ENCODE measurements at regions not wholly inside any gene's neighbourhood (a gene's known extent, or its start where the extent isn't known, plus 50 kb on each side); places are given as distances from the start of the nearest gene placed in this dataset.

DNA sequence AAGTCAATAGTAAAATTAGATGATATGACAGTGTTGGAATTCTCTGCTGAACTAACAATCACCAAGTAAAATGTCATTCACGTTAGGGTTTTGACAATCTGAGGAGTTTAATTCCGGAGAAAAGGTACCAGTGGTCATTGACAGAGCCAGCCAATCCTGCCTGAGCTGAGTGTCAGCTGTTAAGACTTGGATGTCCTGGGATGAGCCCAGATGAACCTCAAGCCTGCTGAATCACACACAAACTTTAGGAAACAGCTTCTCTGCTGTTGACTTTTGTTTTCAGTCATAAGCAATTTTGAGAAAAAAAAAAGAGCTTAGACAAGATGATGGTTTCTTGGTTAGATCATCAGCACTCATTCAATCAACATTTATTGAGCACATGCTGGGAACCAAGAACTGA is 600.0 kb upstream of the SLC39A10 start:
- TF ChIP-seq, protein P1, sequence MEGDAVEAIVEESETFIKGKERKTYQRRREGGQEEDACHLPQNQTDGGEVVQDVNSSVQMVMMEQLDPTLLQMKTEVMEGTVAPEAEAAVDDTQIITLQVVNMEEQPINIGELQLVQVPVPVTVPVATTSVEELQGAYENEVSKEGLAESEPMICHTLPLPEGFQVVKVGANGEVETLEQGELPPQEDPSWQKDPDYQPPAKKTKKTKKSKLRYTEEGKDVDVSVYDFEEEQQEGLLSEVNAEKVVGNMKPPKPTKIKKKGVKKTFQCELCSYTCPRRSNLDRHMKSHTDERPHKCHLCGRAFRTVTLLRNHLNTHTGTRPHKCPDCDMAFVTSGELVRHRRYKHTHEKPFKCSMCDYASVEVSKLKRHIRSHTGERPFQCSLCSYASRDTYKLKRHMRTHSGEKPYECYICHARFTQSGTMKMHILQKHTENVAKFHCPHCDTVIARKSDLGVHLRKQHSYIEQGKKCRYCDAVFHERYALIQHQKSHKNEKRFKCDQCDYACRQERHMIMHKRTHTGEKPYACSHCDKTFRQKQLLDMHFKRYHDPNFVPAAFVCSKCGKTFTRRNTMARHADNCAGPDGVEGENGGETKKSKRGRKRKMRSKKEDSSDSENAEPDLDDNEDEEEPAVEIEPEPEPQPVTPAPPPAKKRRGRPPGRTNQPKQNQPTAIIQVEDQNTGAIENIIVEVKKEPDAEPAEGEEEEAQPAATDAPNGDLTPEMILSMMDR (IDR thresholded peaks at IDR 0.05) = no peak
- TF ChIP-seq GATA2 (CRISPR knock-in tag; IDR thresholded peaks at IDR 0.05) = no peak
- TF ChIP-seq, protein P2, sequence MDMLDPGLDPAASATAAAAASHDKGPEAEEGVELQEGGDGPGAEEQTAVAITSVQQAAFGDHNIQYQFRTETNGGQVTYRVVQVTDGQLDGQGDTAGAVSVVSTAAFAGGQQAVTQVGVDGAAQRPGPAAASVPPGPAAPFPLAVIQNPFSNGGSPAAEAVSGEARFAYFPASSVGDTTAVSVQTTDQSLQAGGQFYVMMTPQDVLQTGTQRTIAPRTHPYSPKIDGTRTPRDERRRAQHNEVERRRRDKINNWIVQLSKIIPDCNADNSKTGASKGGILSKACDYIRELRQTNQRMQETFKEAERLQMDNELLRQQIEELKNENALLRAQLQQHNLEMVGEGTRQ (IDR thresholded peaks at IDR 0.05; ENCODE audit: borderline replicate concordance, low read depth, low read length) = no peak
- no peak for TF ChIP-seq RCOR1 (IDR thresholded peaks at IDR 0.05; ENCODE audit: low read length)
- TF ChIP-seq, protein P3, sequence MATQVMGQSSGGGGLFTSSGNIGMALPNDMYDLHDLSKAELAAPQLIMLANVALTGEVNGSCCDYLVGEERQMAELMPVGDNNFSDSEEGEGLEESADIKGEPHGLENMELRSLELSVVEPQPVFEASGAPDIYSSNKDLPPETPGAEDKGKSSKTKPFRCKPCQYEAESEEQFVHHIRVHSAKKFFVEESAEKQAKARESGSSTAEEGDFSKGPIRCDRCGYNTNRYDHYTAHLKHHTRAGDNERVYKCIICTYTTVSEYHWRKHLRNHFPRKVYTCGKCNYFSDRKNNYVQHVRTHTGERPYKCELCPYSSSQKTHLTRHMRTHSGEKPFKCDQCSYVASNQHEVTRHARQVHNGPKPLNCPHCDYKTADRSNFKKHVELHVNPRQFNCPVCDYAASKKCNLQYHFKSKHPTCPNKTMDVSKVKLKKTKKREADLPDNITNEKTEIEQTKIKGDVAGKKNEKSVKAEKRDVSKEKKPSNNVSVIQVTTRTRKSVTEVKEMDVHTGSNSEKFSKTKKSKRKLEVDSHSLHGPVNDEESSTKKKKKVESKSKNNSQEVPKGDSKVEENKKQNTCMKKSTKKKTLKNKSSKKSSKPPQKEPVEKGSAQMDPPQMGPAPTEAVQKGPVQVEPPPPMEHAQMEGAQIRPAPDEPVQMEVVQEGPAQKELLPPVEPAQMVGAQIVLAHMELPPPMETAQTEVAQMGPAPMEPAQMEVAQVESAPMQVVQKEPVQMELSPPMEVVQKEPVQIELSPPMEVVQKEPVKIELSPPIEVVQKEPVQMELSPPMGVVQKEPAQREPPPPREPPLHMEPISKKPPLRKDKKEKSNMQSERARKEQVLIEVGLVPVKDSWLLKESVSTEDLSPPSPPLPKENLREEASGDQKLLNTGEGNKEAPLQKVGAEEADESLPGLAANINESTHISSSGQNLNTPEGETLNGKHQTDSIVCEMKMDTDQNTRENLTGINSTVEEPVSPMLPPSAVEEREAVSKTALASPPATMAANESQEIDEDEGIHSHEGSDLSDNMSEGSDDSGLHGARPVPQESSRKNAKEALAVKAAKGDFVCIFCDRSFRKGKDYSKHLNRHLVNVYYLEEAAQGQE (IDR thresholded peaks at IDR 0.05; ENCODE audit: low read depth, low read length) = no peak
